Breast epithelium (tissue), 3 donors: ENCODE measurements at regions not wholly inside any gene's neighbourhood (a gene's known extent, or its start where the extent isn't known, plus 50 kb on each side); places are given as distances from the start of the nearest gene placed in this dataset.

ENCODE experiments used
- CTCF ChIP-seq, 3 donors: fragments of 450-650 bp; IDR thresholded peaks; one replicate each; pipeline ENCODE4 v1.5.1; 2016 to 2017; ENCODE audit warnings: antibody characterized with exemption in 3 of 3, mild to moderate bottlenecking in 3 of 3, moderate library complexity in 3 of 3
- POLR2A ChIP-seq: fragments of 450-650 bp; IDR thresholded peaks from one replicate; pipeline ENCODE4 v1.6.1; 2016; ENCODE audit warnings: antibody characterized with exemption, mild to moderate bottlenecking, moderate library complexity
- POLR2AphosphoS5 ChIP-seq, 3 donors: sonication (generic); formaldehyde crosslinking; IDR thresholded peaks; one replicate each; pipeline ENCODE4 v1.6.1; 2017; ENCODE audit warnings: antibody characterized with exemption in 3 of 3

GRCh38 chr2:19667085-19667484 is 234.7 kb downstream of the TTC32 start:
- TF ChIP-seq POLR2A (no peak), CTCF (IDR thresholded peaks at IDR 0.05) (no peak), POLR2AphosphoS5 (IDR thresholded peaks at IDR 0.05) (no peak)
